ENCODE measurements at regions not wholly inside any gene's neighbourhood (a gene's known extent, or its start where the extent isn't known, plus 50 kb on each side); places are given as distances from the start of the nearest gene placed in this dataset.

DNA sequence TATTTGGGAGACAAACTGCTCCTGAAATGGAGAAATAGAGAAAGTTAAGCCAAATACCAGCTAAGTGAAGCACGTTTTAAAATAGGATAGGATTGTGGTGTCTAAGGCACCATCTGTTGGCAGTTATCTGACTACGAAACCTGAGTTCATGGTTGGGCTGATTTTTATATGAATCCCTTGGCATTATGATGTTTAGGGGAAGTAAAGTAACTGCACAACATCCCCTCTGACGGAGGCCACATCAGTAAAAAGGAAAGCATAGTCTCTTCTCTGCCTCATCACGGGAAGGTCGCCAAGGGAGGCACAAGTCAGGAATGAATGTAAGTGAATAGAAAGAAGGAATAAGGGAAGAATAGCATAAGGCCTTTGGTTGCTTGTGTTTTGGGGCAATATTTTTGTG is 128.0 kb downstream of the PRRX1 start:
- Histone ChIP-seq H2BK20ac (ENCODE audit: low read depth, low read length) (no peak overlapping the region; the same call in 1 of the 2 replicates), H3K36me3 (ENCODE audit: control insufficient read depth, insufficient read depth, low read length) (no peaks in the 10 kb centered on the region), H3K79me1 (ENCODE audit: low read depth in 1 of 2, low read length in 2 of 2) (no peaks in the 10 kb centered on the region), H4K8ac (ENCODE audit: low read depth in 2 of 2, low read length in 2 of 2) (no peak overlapping the region), H4K5ac (ENCODE audit: low read depth, low read length) (no peak overlapping the region), H3K27ac (ENCODE audit: insufficient read depth, low read length) (no peak overlapping the region; the same call in 1 of the 2 replicates), H3K9ac (ENCODE audit: low read depth, low read length) (no peak overlapping the region), H3K23ac (ENCODE audit: low read depth, low read length) (0 out of 2 replicates have a peak overlapping the region, but pooled peaks have one; percentile 24), H3K14ac (replicated peaks; ENCODE audit: low read depth, low read length) (no peak overlapping the region), H3K4me3 (ENCODE audit: insufficient read depth, low read depth, low read length) (no peak overlapping the region), H2BK5ac (ENCODE audit: low read depth, low read length, poor library complexity, severe bottlenecking) (no peak overlapping the region), H2BK15ac (ENCODE audit: low read depth, low read length) (no peak overlapping the region), H2AK9ac (replicated peaks; ENCODE audit: low read depth, low read length, poor library complexity) (no peak overlapping the region), H3K56ac (ENCODE audit: extremely low read depth, insufficient read depth, low read length) (no peak overlapping the region), H3K4ac (ENCODE audit: low read depth, low read length) (no peak overlapping the region), H4K20me1 (ENCODE audit: insufficient read depth, low read length) (no peaks in the 10 kb centered on the region), H2BK120ac (ENCODE audit: low read depth, low read length) (peak overlapping the region; percentile 34; the same call in 1 of the 2 replicates), H3K4me1 (ENCODE audit: control insufficient read depth, insufficient read depth, low read length) (peaks cover 2% of the 10 kb centered on the region), H4K91ac (ENCODE audit: insufficient read depth, low read depth, low read length) (no peak overlapping the region), H3K4me2 (ENCODE audit: low read depth, low read length) (no peak overlapping the region), H3K9me1 (ENCODE audit: insufficient read depth, low read length) (no peaks in the 10 kb centered on the region), H3K27me3 (ENCODE audit: control insufficient read depth, insufficient read depth, low read length) (no peaks in the 10 kb centered on the region), H3K18ac (ENCODE audit: low read depth, low read length) (no peak overlapping the region), H2AK5ac (ENCODE audit: low read depth, low read length) (0 out of 2 replicates have a peak overlapping the region, but pooled peaks have one; percentile 9), H2AFZ (replicated peaks; ENCODE audit: low read length, poor library complexity) (no peak overlapping the region), H3K9me3 (ENCODE audit: control insufficient read depth, insufficient read depth, low read length) (no peaks in the 10 kb centered on the region)
- BruUV-seq (replicated peaks), result no TSS peak
- TF ChIP-seq, protein P1, sequence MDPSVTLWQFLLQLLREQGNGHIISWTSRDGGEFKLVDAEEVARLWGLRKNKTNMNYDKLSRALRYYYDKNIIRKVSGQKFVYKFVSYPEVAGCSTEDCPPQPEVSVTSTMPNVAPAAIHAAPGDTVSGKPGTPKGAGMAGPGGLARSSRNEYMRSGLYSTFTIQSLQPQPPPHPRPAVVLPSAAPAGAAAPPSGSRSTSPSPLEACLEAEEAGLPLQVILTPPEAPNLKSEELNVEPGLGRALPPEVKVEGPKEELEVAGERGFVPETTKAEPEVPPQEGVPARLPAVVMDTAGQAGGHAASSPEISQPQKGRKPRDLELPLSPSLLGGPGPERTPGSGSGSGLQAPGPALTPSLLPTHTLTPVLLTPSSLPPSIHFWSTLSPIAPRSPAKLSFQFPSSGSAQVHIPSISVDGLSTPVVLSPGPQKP (IDR thresholded peaks at IDR 0.05; ENCODE audit: borderline replicate concordance, low read depth, low read length), result no peak
- TF ChIP-seq RAD21 (IDR thresholded peaks at IDR 0.05; ENCODE audit: low read length) (no peak), MAZ (IDR thresholded peaks at IDR 0.05; ENCODE audit: borderline replicate concordance, low read depth, low read length) (no peak), CEBPB (IDR thresholded peaks at IDR 0.05; ENCODE audit: low read depth, low read length) (no peak), NFE2L2 (IDR thresholded peaks at IDR 0.05; ENCODE audit: low read depth, low read length) (no peak), FOS (IDR thresholded peaks at IDR 0.05; ENCODE audit: low read depth, low read length) (no peak), SMC3 (IDR thresholded peaks at IDR 0.05; ENCODE audit: low read depth, low read length) (no peak), RFX5 (IDR thresholded peaks at IDR 0.05; ENCODE audit: low read depth, low read length) (no peak), MXI1 (IDR thresholded peaks at IDR 0.05; ENCODE audit: borderline replicate concordance, low read depth, low read length) (no peak)
- TF ChIP-seq, protein P2, sequence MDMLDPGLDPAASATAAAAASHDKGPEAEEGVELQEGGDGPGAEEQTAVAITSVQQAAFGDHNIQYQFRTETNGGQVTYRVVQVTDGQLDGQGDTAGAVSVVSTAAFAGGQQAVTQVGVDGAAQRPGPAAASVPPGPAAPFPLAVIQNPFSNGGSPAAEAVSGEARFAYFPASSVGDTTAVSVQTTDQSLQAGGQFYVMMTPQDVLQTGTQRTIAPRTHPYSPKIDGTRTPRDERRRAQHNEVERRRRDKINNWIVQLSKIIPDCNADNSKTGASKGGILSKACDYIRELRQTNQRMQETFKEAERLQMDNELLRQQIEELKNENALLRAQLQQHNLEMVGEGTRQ (IDR thresholded peaks at IDR 0.05; ENCODE audit: low read depth, low read length), result no peak
- ChIA-PET POLR2A (ENCODE audit: unreplicated experiment) (no interaction called here), CTCF (interaction anchor here (0.8 kb wide), 1 partner anchor 151 kb away, joined by 3 read pairs; no protein-coding TSS in a partner anchor)
- intact Hi-C loops (cut with micrococcal nuclease), result no loop called here
- in situ Hi-C loops (cut with MboI; ENCODE audit: low sequenced_read_pairs), result no loop called here
- peak; percentile 4 for DNase-seq
- no CpG with 5 or more reads among the region's 5 CpGs for WGBS, 2 experiments (ENCODE audit: extremely low coverage in 2 of 2, insufficient read length in 1 of 2)
- ATAC-seq (ENCODE audit: low read depth), result no peak
- dilution Hi-C loops (cut with HindIII; ENCODE audit: low sequenced_read_pairs, unreplicated experiment), result no loop called here
